GM23338 (cell line): ENCODE measurements at regions not wholly inside any gene's neighbourhood (a gene's known extent, or its start where the extent isn't known, plus 50 kb on each side); places are given as distances from the start of the nearest gene placed in this dataset.

ENCODE experiments used
- CREB1 ChIP-seq: fragments of 250-450 bp; sonication (Bioruptor Pico); IDR thresholded peaks from 2 replicates; pipeline ENCODE4 v1.5.0; 2020; ENCODE audit warnings: low read depth, mild to moderate bottlenecking, moderate library complexity
- TF ChIP-seq, protein P1 (sequence below), 2 experiments: fragments of 200-600 bp in 1 of 2; sonication (generic) in 1 of 2; conservative IDR thresholded peaks; 2 replicates each; pipeline versions ENCODE4 v1.5.1 to v1.6.1; 2016 to 2017; ENCODE audit warnings: antibody characterized with exemption in 2 of 2, low read depth in 2 of 2, mild to moderate bottlenecking in 2 of 2, moderate library complexity in 1 of 2

- TF ChIP-seq, protein P1, sequence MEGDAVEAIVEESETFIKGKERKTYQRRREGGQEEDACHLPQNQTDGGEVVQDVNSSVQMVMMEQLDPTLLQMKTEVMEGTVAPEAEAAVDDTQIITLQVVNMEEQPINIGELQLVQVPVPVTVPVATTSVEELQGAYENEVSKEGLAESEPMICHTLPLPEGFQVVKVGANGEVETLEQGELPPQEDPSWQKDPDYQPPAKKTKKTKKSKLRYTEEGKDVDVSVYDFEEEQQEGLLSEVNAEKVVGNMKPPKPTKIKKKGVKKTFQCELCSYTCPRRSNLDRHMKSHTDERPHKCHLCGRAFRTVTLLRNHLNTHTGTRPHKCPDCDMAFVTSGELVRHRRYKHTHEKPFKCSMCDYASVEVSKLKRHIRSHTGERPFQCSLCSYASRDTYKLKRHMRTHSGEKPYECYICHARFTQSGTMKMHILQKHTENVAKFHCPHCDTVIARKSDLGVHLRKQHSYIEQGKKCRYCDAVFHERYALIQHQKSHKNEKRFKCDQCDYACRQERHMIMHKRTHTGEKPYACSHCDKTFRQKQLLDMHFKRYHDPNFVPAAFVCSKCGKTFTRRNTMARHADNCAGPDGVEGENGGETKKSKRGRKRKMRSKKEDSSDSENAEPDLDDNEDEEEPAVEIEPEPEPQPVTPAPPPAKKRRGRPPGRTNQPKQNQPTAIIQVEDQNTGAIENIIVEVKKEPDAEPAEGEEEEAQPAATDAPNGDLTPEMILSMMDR (conservative IDR thresholded peaks at IDR 0.05; ENCODE audit: low read depth in 2 of 2): no peak
- TF ChIP-seq CREB1: no peak
These were observed 876.5 kb downstream of the RAPGEF2 start for GRCh38 chr4:159979351-159979750.
